SK-N-SH (cell line): ENCODE measurements at regions not wholly inside any gene's neighbourhood (a gene's known extent, or its start where the extent isn't known, plus 50 kb on each side); places are given as distances from the start of the nearest gene placed in this dataset.

Source experiments
- CTCF ChIA-PET: fragments of 300-600, 350-600 bp; formaldehyde crosslinking; extraction: SDS; loops from one replicate; lab custom pipeline; 2021; lab: Yijun Ruan, JAX
- POLR2A ChIA-PET: fragments of 350-600 bp; sonication (Branson Sonifier 250); formaldehyde crosslinking; extraction: SDS; loops from one replicate; lab custom pipeline; 2020; ENCODE audit warnings: antibody characterized with exemption, inconsistent platforms; lab: Yijun Ruan, JAX
- DNase-seq: peaks from one replicate; pipeline ENCODE4 v3.0.0; 2012
- H2AFZ ChIP-seq: fragments of 200-600 bp; sonication (generic); 2 replicates; pipeline ENCODE4 v1.8.1; 2016; ENCODE audit warnings: antibody characterized with exemption, mild to moderate bottlenecking, low read depth
- H3F3A ChIP-seq: fragments of 200-600 bp; sonication (generic); replicated peaks from 2 replicates; pipeline ENCODE3; 2016; ENCODE audit warnings: antibody characterized with exemption, mild to moderate bottlenecking; ENCODE audit not compliant: insufficient read depth
- H3K27ac ChIP-seq, 2 experiments: fragments of 200-500 bp in 1 of 2; fragments of 200-600 bp in 1 of 2; sonication (Bioruptor generic) in 1 of 2; sonication (generic), shearing (Covaris generic) in 1 of 2; 2 replicates each; pipeline versions ENCODE4 v1.5.1 to v1.6.1; 2014 to 2016; ENCODE audit warnings: low read depth in 2 of 2, inconsistent platforms in 1 of 2, low read length in 1 of 2, mild to moderate bottlenecking in 1 of 2, mixed read lengths in 1 of 2
- H3K27me3 ChIP-seq: fragments of 200-600 bp; sonication (generic), shearing (Covaris generic); 2 replicates; pipeline ENCODE4 v1.6.1; 2016; ENCODE audit warnings: mixed run types; ENCODE audit not compliant: insufficient read depth
- H3K36me3 ChIP-seq, 2 experiments: fragments of 200-500 bp in 1 of 2; fragments of 200-600 bp in 1 of 2; sonication (Bioruptor generic) in 1 of 2; sonication (generic) in 1 of 2; replicated peaks in 1 of 2; 2 replicates each; pipeline versions ENCODE3 to v1.5.1; 2014 to 2016; ENCODE audit warnings: low read length in 1 of 2, mild to moderate bottlenecking in 1 of 2; ENCODE audit not compliant: insufficient read depth in 2 of 2, control insufficient read depth in 1 of 2
- H3K4me1 ChIP-seq, 2 experiments: fragments of 200-500 bp in 1 of 2; fragments of 200-600 bp in 1 of 2; sonication (Bioruptor generic) in 1 of 2; sonication (generic), shearing (Covaris generic) in 1 of 2; 2 replicates each; pipeline versions ENCODE4 v1.5.1 to v1.6.1; 2014 to 2016; ENCODE audit warnings: low read depth in 1 of 2, low read length in 1 of 2, mixed run types in 1 of 2; ENCODE audit not compliant: insufficient read depth in 2 of 2, control insufficient read depth in 1 of 2
- H3K4me2 ChIP-seq: fragments of 200-600 bp; sonication (generic), shearing (Covaris generic); 2 replicates; pipeline ENCODE4 v1.6.1; 2017; ENCODE audit warnings: mixed run types
- H3K4me3 ChIP-seq, 2 experiments: fragments of 200-500 bp in 1 of 2; fragments of 200-600 bp in 1 of 2; sonication (Bioruptor generic) in 1 of 2; sonication (generic), shearing (Covaris generic) in 1 of 2; 2 replicates each; pipeline versions ENCODE4 v1.5.1 to v1.8.1; 2014 to 2016; ENCODE audit warnings: low read depth in 2 of 2, inconsistent platforms in 1 of 2, low read length in 1 of 2, mild to moderate bottlenecking in 1 of 2, mixed read lengths in 1 of 2, moderate library complexity in 1 of 2
- H3K79me2 ChIP-seq: fragments of 200-600 bp; sonication (generic); 2 replicates; pipeline ENCODE4 v1.8.1; 2017; ENCODE audit warnings: mild to moderate bottlenecking; ENCODE audit not compliant: insufficient read depth
- H3K9ac ChIP-seq: fragments of 200-600 bp; sonication (generic); 2 replicates; pipeline ENCODE4 v1.6.1; 2017; ENCODE audit warnings: mixed run types
- H3K9me2 ChIP-seq: fragments of 200-600 bp; sonication (generic); 2 replicates; pipeline ENCODE4 v1.6.1; 2017; ENCODE audit warnings: mixed run types
- H3K9me3 ChIP-seq: fragments of 200-600 bp; sonication (generic); 2 replicates; pipeline ENCODE4 v1.6.1; 2017; ENCODE audit warnings: mixed run types, mild to moderate bottlenecking, moderate library complexity
- H4K20me1 ChIP-seq: fragments of 200-600 bp; sonication (generic); 2 replicates; pipeline ENCODE4 v1.6.1; 2017; ENCODE audit warnings: mild to moderate bottlenecking, mixed run types; ENCODE audit not compliant: insufficient read depth
- CHD2 ChIP-seq: fragments of 150-350 bp; IDR thresholded peaks from 2 replicates; pipeline ENCODE4 v1.6.1; 2018; ENCODE audit warnings: low read length; ENCODE audit not compliant: partially characterized antibody
- CTCF ChIP-seq: fragments of 200-600 bp; sonication (generic); IDR thresholded peaks from 2 replicates; pipeline ENCODE4 v1.6.1; 2017; ENCODE audit warnings: antibody characterized with exemption, mild to moderate bottlenecking, moderate library complexity
- ELF1 ChIP-seq: IDR thresholded peaks from 2 replicates; pipeline ENCODE4 v1.4.0; 2012
- NFIC ChIP-seq: IDR thresholded peaks from 2 replicates; pipeline ENCODE4 v1.4.0; 2012; ENCODE audit warnings: borderline replicate concordance
- NRF1 ChIP-seq: IDR thresholded peaks from 2 replicates; pipeline ENCODE4 v1.6.1; 2012; ENCODE audit warnings: low read depth, mild to moderate bottlenecking, low read length
- RFX5 ChIP-seq: IDR thresholded peaks from 2 replicates; pipeline ENCODE4 v1.6.1; 2012; ENCODE audit warnings: mild to moderate bottlenecking, improper control_type of control experiment, low read length
- RXRA ChIP-seq: IDR thresholded peaks from 2 replicates; pipeline ENCODE4 v1.4.0; 2012; ENCODE audit warnings: low read depth, mild to moderate bottlenecking, borderline replicate concordance
- SIN3A ChIP-seq: IDR thresholded peaks from 2 replicates; pipeline ENCODE4 v1.6.1; 2012; ENCODE audit warnings: low read depth, mild to moderate bottlenecking, low read length, moderate library complexity, borderline replicate concordance
- TAF1 ChIP-seq: IDR thresholded peaks from 2 replicates; pipeline ENCODE4 v1.6.1; 2012; ENCODE audit warnings: low read depth, mild to moderate bottlenecking, low read length, moderate library complexity, borderline replicate concordance
- YY1 ChIP-seq: IDR thresholded peaks from 2 replicates; pipeline ENCODE4 v1.4.0; 2012; ENCODE audit warnings: low read depth, mild to moderate bottlenecking
- WGBS: methylation state at CpG from one replicate; pipeline ENCODE4 v1.1.6; 2017; ENCODE audit warnings: low lambda C conversion rate; 5-methylcytosine and 5-hydroxymethylcytosine counted together
- TF ChIP-seq, protein P1 (sequence below): IDR thresholded peaks from 2 replicates; pipeline ENCODE4 v1.6.1; 2012; ENCODE audit warnings: mild to moderate bottlenecking, low read depth, low read length, moderate library complexity
- TF ChIP-seq, protein P2 (sequence below): IDR thresholded peaks from 2 replicates; pipeline ENCODE4 v1.4.0; 2012; ENCODE audit warnings: low read depth, borderline replicate concordance
- TF ChIP-seq, protein P3 (sequence below): fragments of 150-350 bp; IDR thresholded peaks from 2 replicates; pipeline ENCODE4 v1.6.1; 2017; ENCODE audit warnings: antibody characterized with exemption, low read length, low read depth, borderline replicate concordance

DNA sequence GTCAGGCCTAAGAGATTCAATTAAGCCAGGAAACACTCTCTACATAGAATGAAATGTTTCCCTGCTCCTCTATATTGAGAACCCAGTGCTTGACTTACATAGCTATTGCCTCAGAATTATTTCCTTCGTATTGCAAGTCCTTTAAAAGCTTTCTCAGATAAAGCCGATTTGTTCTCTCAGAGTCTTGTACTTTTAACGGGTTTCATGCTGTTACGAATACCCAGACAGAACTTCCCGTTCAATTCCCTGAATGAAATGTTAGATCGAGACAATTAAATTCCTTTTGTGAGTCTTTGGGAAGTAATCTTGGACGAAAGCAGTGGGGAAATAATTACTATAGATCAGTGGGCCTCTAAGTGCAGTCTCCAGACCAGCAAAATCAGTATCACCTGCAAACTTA lies 102.8 kb upstream of the CHL1 start (continued):
- TF ChIP-seq, protein P1, sequence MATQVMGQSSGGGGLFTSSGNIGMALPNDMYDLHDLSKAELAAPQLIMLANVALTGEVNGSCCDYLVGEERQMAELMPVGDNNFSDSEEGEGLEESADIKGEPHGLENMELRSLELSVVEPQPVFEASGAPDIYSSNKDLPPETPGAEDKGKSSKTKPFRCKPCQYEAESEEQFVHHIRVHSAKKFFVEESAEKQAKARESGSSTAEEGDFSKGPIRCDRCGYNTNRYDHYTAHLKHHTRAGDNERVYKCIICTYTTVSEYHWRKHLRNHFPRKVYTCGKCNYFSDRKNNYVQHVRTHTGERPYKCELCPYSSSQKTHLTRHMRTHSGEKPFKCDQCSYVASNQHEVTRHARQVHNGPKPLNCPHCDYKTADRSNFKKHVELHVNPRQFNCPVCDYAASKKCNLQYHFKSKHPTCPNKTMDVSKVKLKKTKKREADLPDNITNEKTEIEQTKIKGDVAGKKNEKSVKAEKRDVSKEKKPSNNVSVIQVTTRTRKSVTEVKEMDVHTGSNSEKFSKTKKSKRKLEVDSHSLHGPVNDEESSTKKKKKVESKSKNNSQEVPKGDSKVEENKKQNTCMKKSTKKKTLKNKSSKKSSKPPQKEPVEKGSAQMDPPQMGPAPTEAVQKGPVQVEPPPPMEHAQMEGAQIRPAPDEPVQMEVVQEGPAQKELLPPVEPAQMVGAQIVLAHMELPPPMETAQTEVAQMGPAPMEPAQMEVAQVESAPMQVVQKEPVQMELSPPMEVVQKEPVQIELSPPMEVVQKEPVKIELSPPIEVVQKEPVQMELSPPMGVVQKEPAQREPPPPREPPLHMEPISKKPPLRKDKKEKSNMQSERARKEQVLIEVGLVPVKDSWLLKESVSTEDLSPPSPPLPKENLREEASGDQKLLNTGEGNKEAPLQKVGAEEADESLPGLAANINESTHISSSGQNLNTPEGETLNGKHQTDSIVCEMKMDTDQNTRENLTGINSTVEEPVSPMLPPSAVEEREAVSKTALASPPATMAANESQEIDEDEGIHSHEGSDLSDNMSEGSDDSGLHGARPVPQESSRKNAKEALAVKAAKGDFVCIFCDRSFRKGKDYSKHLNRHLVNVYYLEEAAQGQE: no peak
- TF ChIP-seq RFX5: no peak
- no peak for TF ChIP-seq YY1
- TF ChIP-seq ELF1: no peak
- TF ChIP-seq RXRA: no peak
- TF ChIP-seq, protein P2, sequence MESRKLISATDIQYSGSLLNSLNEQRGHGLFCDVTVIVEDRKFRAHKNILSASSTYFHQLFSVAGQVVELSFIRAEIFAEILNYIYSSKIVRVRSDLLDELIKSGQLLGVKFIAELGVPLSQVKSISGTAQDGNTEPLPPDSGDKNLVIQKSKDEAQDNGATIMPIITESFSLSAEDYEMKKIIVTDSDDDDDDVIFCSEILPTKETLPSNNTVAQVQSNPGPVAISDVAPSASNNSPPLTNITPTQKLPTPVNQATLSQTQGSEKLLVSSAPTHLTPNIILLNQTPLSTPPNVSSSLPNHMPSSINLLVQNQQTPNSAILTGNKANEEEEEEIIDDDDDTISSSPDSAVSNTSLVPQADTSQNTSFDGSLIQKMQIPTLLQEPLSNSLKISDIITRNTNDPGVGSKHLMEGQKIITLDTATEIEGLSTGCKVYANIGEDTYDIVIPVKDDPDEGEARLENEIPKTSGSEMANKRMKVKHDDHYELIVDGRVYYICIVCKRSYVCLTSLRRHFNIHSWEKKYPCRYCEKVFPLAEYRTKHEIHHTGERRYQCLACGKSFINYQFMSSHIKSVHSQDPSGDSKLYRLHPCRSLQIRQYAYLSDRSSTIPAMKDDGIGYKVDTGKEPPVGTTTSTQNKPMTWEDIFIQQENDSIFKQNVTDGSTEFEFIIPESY: no peak
- TF ChIP-seq, all 33 proteins: peak for 0

GRCh38 chr3:96259-96658 lies 100.3 kb upstream of the CHL1 start:
- H4K20me1 ChIP-seq: no peaks in the 10 kb centered on the region
- no peak overlapping the region for H3K4me2 ChIP-seq
- H3K4me1 ChIP-seq: peaks cover 0 to 2% of the 10 kb centered on the region in 2 experiments; a peak in 1 of 4 replicates
- H3K9ac ChIP-seq: no peak overlapping the region
- H3K27me3 ChIP-seq: no peaks in the 10 kb centered on the region
- H3F3A ChIP-seq: no peaks in the 10 kb centered on the region
- DNase-seq: no peak
- no peak overlapping the region for H2AFZ ChIP-seq
- H3K9me2 ChIP-seq: no peaks in the 10 kb centered on the region
- TF ChIP-seq CTCF: no peak
- no peak for TF ChIP-seq TAF1
- TF ChIP-seq CHD2: no peak
- TF ChIP-seq SIN3A: no peak
- no peak for TF ChIP-seq NRF1
- no peak for TF ChIP-seq NFIC
- TF ChIP-seq, protein P2: no peak
- TF ChIP-seq RXRA: no peak
- TF ChIP-seq, protein P3, sequence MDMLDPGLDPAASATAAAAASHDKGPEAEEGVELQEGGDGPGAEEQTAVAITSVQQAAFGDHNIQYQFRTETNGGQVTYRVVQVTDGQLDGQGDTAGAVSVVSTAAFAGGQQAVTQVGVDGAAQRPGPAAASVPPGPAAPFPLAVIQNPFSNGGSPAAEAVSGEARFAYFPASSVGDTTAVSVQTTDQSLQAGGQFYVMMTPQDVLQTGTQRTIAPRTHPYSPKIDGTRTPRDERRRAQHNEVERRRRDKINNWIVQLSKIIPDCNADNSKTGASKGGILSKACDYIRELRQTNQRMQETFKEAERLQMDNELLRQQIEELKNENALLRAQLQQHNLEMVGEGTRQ: no peak
- ChIA-PET CTCF (no interaction called here), POLR2A (no interaction called here)
- no peak overlapping the region for H3K27ac ChIP-seq
- 23% methylated on average over 4 of the region's 4 CpGs for WGBS
- H3K79me2 ChIP-seq: no peaks in the 10 kb centered on the region
- no peaks in the 10 kb centered on the region for H3K36me3 ChIP-seq
- no peak overlapping the region for H3K4me3 ChIP-seq
- no peaks in the 10 kb centered on the region for H3K9me3 ChIP-seq
